ENCODE measurements at regions not wholly inside any gene's neighbourhood (a gene's known extent, or its start where the extent isn't known, plus 50 kb on each side); places are given as distances from the start of the nearest gene placed in this dataset.

- intact Hi-C loops (cut with micrococcal nuclease), result no loop called here
- Mint-ChIP-seq H3K4me1 (ENCODE audit: low read depth) (no peaks in the 10 kb centered on the region), H3K27me3 (peaks cover 3% of the 10 kb centered on the region), H3K4me3 (no peak overlapping the region), H3K36me3 (ENCODE audit: low read depth) (no peaks in the 10 kb centered on the region), H3K27ac (no peak overlapping the region), H3K9me3 (peaks cover 5% of the 10 kb centered on the region)
- CTCF ChIA-PET, result no interaction called here
- no peak for ATAC-seq
- DNase-seq, result no peak
- POLR2A ChIA-PET, result no interaction called here
- TF ChIP-seq CTCF (IDR thresholded peaks at IDR 0.05), result no peak
These were observed 443.8 kb upstream of the EEF2KMT start for GRCh38 chr16:5541356-5541755.

- intact Hi-C loops (cut with micrococcal nuclease), result no loop called here
- DNase-seq (no peak), ATAC-seq (no peak)
- POLR2A ChIA-PET, result no interaction called here
- no peak for TF ChIP-seq CTCF (IDR thresholded peaks at IDR 0.05)
- no peak overlapping the region for H3K27ac Mint-ChIP-seq
- H3K4me1 Mint-ChIP-seq (ENCODE audit: low read depth), result no peaks in the 10 kb centered on the region
- H3K9me3 Mint-ChIP-seq, result peaks cover 5% of the 10 kb centered on the region
- H3K4me3 Mint-ChIP-seq, result no peak overlapping the region
- no peaks in the 10 kb centered on the region for H3K36me3 Mint-ChIP-seq (ENCODE audit: low read depth)
- H3K27me3 Mint-ChIP-seq, result peaks cover 3% of the 10 kb centered on the region
- CTCF ChIA-PET, result no interaction called here
These were observed 439.8 kb upstream of the EEF2KMT start for GRCh38 chr16:5537347-5537746.

GRCh38 chr16:5533321-5533888, 435.8 kb upstream of the EEF2KMT start:
- Mint-ChIP-seq H3K4me1 (ENCODE audit: low read depth) (no peaks in the 10 kb centered on the region), H3K9me3 (peaks cover 5% of the 10 kb centered on the region), H3K27me3 (peaks cover 1% of the 10 kb centered on the region), H3K4me3 (no peak overlapping the region), H3K27ac (no peak overlapping the region), H3K36me3 (ENCODE audit: low read depth) (no peaks in the 10 kb centered on the region)
- CTCF ChIA-PET, result no interaction called here
- ATAC-seq (no peak), DNase-seq (no peak)
- POLR2A ChIA-PET, result no interaction called here
- TF ChIP-seq CTCF (IDR thresholded peaks at IDR 0.05), result no peak
- intact Hi-C loops (cut with micrococcal nuclease), result no loop called here

GRCh38 chr16:5527817-5528216, 430.2 kb upstream of the EEF2KMT start:
- ChIA-PET POLR2A (no interaction called here), CTCF (no interaction called here)
- intact Hi-C loops (cut with micrococcal nuclease), result no loop called here
- no peak overlapping the region for H3K27ac Mint-ChIP-seq
- H3K36me3 Mint-ChIP-seq (ENCODE audit: low read depth), result no peaks in the 10 kb centered on the region
- no peak for DNase-seq
- H3K4me3 Mint-ChIP-seq, result no peak overlapping the region
- no peak for ATAC-seq
- no peaks in the 10 kb centered on the region for H3K9me3 Mint-ChIP-seq
- peaks cover 7% of the 10 kb centered on the region for H3K27me3 Mint-ChIP-seq
- H3K4me1 Mint-ChIP-seq (ENCODE audit: low read depth), result no peaks in the 10 kb centered on the region
- TF ChIP-seq CTCF (IDR thresholded peaks at IDR 0.05), result no peak

GRCh38 chr16:5526826-5527225, 429.2 kb upstream of the EEF2KMT start:
- DNase-seq (no peak), ATAC-seq (no peak)
- Mint-ChIP-seq H3K27ac (no peak overlapping the region), H3K9me3 (no peaks in the 10 kb centered on the region), H3K4me3 (no peak overlapping the region), H3K27me3 (peaks cover 7% of the 10 kb centered on the region), H3K4me1 (ENCODE audit: low read depth) (no peaks in the 10 kb centered on the region), H3K36me3 (ENCODE audit: low read depth) (no peaks in the 10 kb centered on the region)
- ChIA-PET CTCF (no interaction called here), POLR2A (no interaction called here)
- intact Hi-C loops (cut with micrococcal nuclease), result no loop called here
- no peak for TF ChIP-seq CTCF (IDR thresholded peaks at IDR 0.05)

Measured in activated CD8-positive, alpha-beta T cell treated with anti-CD3 and anti-CD28 coated beads for 36 hours (primary cell).